OCI-LY1 (cell line): ENCODE measurements at regions not wholly inside any gene's neighbourhood (a gene's known extent, or its start where the extent isn't known, plus 50 kb on each side); places are given as distances from the start of the nearest gene placed in this dataset.

Experiments used
- H2AFZ ChIP-seq: fragments of 200-600 bp; sonication (generic), shearing (Covaris generic); 2 replicates; pipeline ENCODE4 v1.6.0; 2014; ENCODE audit warnings: antibody characterized with exemption, mild to moderate bottlenecking, low read length
- H3F3A ChIP-seq: fragments of 200-600 bp; sonication (generic), shearing (Covaris generic); 2 replicates; pipeline ENCODE4 v1.6.0; 2014; ENCODE audit warnings: mild to moderate bottlenecking, antibody characterized with exemption, low read length, moderate library complexity; ENCODE audit not compliant: insufficient read depth
- H3K27ac ChIP-seq: fragments of 200-600 bp; sonication (generic); 2 replicates; pipeline ENCODE4 v1.5.1; 2014; ENCODE audit warnings: low read length, mixed run types, mild to moderate bottlenecking, low read depth; ENCODE audit not compliant: poor library complexity, severe bottlenecking
- H3K27me3 ChIP-seq: fragments of 200-600 bp; sonication (generic); 2 replicates; pipeline ENCODE4 v1.6.0; 2014; ENCODE audit warnings: antibody characterized with exemption, mild to moderate bottlenecking, low read length, moderate library complexity; ENCODE audit not compliant: insufficient read depth
- H3K36me3 ChIP-seq: fragments of 200-600 bp; sonication (generic); 2 replicates; pipeline ENCODE4 v1.6.1; 2014; ENCODE audit warnings: mild to moderate bottlenecking, antibody characterized with exemption, low read length, moderate library complexity, mixed read lengths; ENCODE audit not compliant: insufficient read depth
- H3K4me1 ChIP-seq: fragments of 200-600 bp; sonication (generic); 2 replicates; pipeline ENCODE4 v1.5.1; 2014; ENCODE audit warnings: mild to moderate bottlenecking, low read length, moderate library complexity; ENCODE audit not compliant: insufficient read depth, severe bottlenecking
- H3K4me2 ChIP-seq: fragments of 200-600 bp; sonication (generic), shearing (Covaris generic); 2 replicates; pipeline ENCODE4 v1.6.1; 2014; ENCODE audit warnings: low read length
- H3K4me3 ChIP-seq: fragments of 200-600 bp; sonication (generic); 2 replicates; pipeline ENCODE4 v1.5.1; 2014; ENCODE audit warnings: low read length, low read depth, mild to moderate bottlenecking, mixed read lengths; ENCODE audit not compliant: poor library complexity, severe bottlenecking
- H3K79me2 ChIP-seq: fragments of 200-600 bp; shearing (Covaris generic); 2 replicates; pipeline ENCODE4 v1.6.1; 2016; ENCODE audit warnings: mixed run types, low read length, mixed read lengths; ENCODE audit not compliant: insufficient read depth
- H3K9ac ChIP-seq: fragments of 200-600 bp; sonication (generic), shearing (Covaris generic); 2 replicates; pipeline ENCODE4 v1.6.1; 2014; ENCODE audit warnings: mild to moderate bottlenecking, low read length, mixed read lengths
- H3K9me2 ChIP-seq: fragments of 200-600 bp; sonication (generic), shearing (Covaris generic); 2 replicates; pipeline ENCODE4 v1.6.1; 2014; ENCODE audit warnings: low read depth, mild to moderate bottlenecking, low read length, mixed read lengths
- H3K9me3 ChIP-seq: fragments of 200-600 bp; shearing (Covaris generic); 2 replicates; pipeline ENCODE4 v1.6.1; 2014; ENCODE audit warnings: low read length, mixed read lengths
- H4K20me1 ChIP-seq: fragments of 200-600 bp; sonication (generic), shearing (Covaris generic); 2 replicates; pipeline ENCODE4 v1.6.0; 2016; ENCODE audit warnings: mild to moderate bottlenecking, low read length; ENCODE audit not compliant: insufficient read depth
- EZH2 ChIP-seq: fragments of 200-600 bp; sonication (generic), shearing (Covaris generic); IDR thresholded peaks from 2 replicates; pipeline ENCODE4 v1.8.0; 2017; ENCODE audit warnings: borderline replicate concordance, mixed run types, mild to moderate bottlenecking, antibody characterized with exemption, low read length, moderate library complexity, mixed read lengths
- TF ChIP-seq, protein P1 (sequence below): fragments of 200-600 bp; sonication (generic), shearing (Covaris generic); IDR thresholded peaks from 2 replicates; pipeline ENCODE4 v1.5.1; 2017; ENCODE audit warnings: mild to moderate bottlenecking, antibody characterized with exemption, low read length, moderate library complexity, mixed read lengths

DNA sequence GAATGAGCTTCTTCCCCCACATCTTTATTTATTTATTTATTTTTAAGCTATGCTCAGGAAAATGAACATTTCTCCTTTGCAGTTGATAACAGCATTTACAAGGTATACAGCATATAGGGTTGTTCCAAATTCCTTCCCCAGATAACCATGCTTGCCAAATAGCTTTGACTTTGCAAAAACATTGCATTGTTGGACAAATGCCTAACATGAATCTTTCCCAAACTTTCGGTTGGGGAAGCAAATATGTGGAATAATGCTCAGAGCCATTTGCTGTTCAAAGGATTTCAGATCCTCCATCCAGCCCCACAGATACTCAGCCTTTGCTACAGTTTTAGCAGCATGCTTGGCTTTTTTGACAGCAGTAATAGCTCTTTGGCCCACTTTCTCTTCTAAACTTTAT lies 127.2 kb upstream of the AGA start:
- no peak for TF ChIP-seq EZH2
- TF ChIP-seq, protein P1, sequence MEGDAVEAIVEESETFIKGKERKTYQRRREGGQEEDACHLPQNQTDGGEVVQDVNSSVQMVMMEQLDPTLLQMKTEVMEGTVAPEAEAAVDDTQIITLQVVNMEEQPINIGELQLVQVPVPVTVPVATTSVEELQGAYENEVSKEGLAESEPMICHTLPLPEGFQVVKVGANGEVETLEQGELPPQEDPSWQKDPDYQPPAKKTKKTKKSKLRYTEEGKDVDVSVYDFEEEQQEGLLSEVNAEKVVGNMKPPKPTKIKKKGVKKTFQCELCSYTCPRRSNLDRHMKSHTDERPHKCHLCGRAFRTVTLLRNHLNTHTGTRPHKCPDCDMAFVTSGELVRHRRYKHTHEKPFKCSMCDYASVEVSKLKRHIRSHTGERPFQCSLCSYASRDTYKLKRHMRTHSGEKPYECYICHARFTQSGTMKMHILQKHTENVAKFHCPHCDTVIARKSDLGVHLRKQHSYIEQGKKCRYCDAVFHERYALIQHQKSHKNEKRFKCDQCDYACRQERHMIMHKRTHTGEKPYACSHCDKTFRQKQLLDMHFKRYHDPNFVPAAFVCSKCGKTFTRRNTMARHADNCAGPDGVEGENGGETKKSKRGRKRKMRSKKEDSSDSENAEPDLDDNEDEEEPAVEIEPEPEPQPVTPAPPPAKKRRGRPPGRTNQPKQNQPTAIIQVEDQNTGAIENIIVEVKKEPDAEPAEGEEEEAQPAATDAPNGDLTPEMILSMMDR = no peak
- no peak overlapping the region for H3K4me2 ChIP-seq
- H3K4me1 ChIP-seq = no peaks in the 10 kb centered on the region
- no peaks in the 10 kb centered on the region for H4K20me1 ChIP-seq
- no peaks in the 10 kb centered on the region for H3K9me2 ChIP-seq
- H3F3A ChIP-seq = no peaks in the 10 kb centered on the region
- H3K27me3 ChIP-seq = no peaks in the 10 kb centered on the region
- no peak overlapping the region for H2AFZ ChIP-seq
- H3K79me2 ChIP-seq = no peaks in the 10 kb centered on the region
- H3K36me3 ChIP-seq = no peaks in the 10 kb centered on the region
- no peak overlapping the region for H3K9ac ChIP-seq
- H3K27ac ChIP-seq = no peak overlapping the region
- H3K9me3 ChIP-seq = no peaks in the 10 kb centered on the region
- H3K4me3 ChIP-seq = no peak overlapping the region

DNA sequence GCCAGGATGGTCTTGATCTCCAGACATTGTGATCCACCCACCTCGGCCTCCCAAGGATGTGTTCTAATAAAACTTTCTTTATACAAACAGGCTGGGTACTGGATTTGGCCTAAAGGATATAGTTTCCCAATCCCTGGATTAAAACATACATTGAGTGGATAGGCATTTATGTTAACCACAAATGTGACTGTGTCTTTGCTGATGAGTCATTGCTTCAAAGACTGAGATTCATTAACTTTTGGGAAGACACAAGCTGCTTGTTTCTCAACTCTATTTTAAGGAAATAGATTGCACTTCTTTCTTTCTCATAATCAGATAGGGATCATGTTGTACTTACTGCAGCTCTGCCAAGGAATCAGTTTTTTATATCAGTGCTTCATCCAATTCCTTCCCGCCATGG lies 131.3 kb upstream of the AGA start:
- no peak for TF ChIP-seq EZH2
- TF ChIP-seq, protein P1 = no peak
- H3K9ac ChIP-seq = no peak overlapping the region
- H2AFZ ChIP-seq = no peak overlapping the region
- no peak overlapping the region for H3K27ac ChIP-seq
- no peaks in the 10 kb centered on the region for H3K79me2 ChIP-seq
- H3K27me3 ChIP-seq = no peaks in the 10 kb centered on the region
- H3K4me3 ChIP-seq = no peak overlapping the region
- H3K4me1 ChIP-seq = no peaks in the 10 kb centered on the region
- no peaks in the 10 kb centered on the region for H3K9me2 ChIP-seq
- H3K9me3 ChIP-seq = no peaks in the 10 kb centered on the region
- H3F3A ChIP-seq = no peaks in the 10 kb centered on the region
- no peaks in the 10 kb centered on the region for H3K36me3 ChIP-seq
- no peaks in the 10 kb centered on the region for H4K20me1 ChIP-seq
- H3K4me2 ChIP-seq = no peak overlapping the region

DNA sequence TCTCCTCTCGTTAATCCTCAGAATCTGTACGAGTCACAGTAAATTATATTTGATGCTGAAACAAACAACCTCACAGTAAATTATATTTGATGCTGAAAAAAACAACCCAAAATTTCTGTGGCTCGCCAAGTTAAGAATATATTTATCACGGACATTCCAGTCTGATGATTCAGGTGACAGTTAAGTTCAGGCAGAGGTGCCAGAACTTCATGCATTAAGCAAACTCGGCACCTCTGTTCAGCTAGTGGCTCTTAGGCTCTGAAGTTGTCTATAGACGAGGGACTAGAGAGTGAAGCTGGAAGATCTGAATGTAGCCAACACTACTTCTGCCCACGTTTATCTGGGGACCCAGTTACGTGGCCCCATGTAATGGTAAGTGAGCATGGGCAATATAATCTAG lies 132.2 kb upstream of the AGA start:
- H3K4me1 ChIP-seq = no peaks in the 10 kb centered on the region
- H3K9ac ChIP-seq = no peak overlapping the region
- no peaks in the 10 kb centered on the region for H3K9me2 ChIP-seq
- H3K36me3 ChIP-seq = no peaks in the 10 kb centered on the region
- no peak overlapping the region for H3K4me2 ChIP-seq
- no peaks in the 10 kb centered on the region for H3K79me2 ChIP-seq
- no peaks in the 10 kb centered on the region for H3K9me3 ChIP-seq
- H3K27me3 ChIP-seq = no peaks in the 10 kb centered on the region
- H3F3A ChIP-seq = no peaks in the 10 kb centered on the region
- H2AFZ ChIP-seq = no peak overlapping the region
- H3K4me3 ChIP-seq = no peak overlapping the region
- no peak overlapping the region for H3K27ac ChIP-seq
- TF ChIP-seq, protein P1 = no peak
- TF ChIP-seq EZH2 = no peak
- no peaks in the 10 kb centered on the region for H4K20me1 ChIP-seq
